A549 (cell line): ENCODE measurements at regions not wholly inside any gene's neighbourhood (a gene's known extent, or its start where the extent isn't known, plus 50 kb on each side); places are given as distances from the start of the nearest gene placed in this dataset.

Experiments used
- CBX2 ChIP-seq: fragments of 200-600 bp; sonication (generic); IDR thresholded peaks from 2 replicates; pipeline ENCODE4 v1.6.1; 2016; ENCODE audit warnings: low read depth, mild to moderate bottlenecking, borderline replicate concordance
- CTCF ChIP-seq: fragments of >200 bp; sonication (Bioruptor Twin); formaldehyde crosslinking; IDR thresholded peaks from 3 replicates; pipeline ENCODE4 v1.5.1; 2016
- EP300 ChIP-seq, 2 experiments: fragments of >200 bp; sonication (Bioruptor Twin); formaldehyde crosslinking; IDR thresholded peaks; 2 replicates in 1 of 2; 3 replicates in 1 of 2; pipeline ENCODE4 v1.6.1; 2016 to 2017
- ESRRA ChIP-seq: fragments of 150-350 bp; IDR thresholded peaks from 2 replicates; pipeline ENCODE4 v1.6.1; 2014; ENCODE audit warnings: mild to moderate bottlenecking, low read length, borderline replicate concordance
- GATA3 ChIP-seq: IDR thresholded peaks from 2 replicates; pipeline ENCODE4 v1.6.1; 2012; ENCODE audit warnings: borderline replicate concordance
- MAX ChIP-seq: IDR thresholded peaks from 2 replicates; pipeline ENCODE4 v1.6.1; 2012
- MAZ ChIP-seq: fragments of 150-350 bp; IDR thresholded peaks from 2 replicates; pipeline ENCODE4 v1.6.1; 2014; ENCODE audit warnings: antibody characterized with exemption, low read depth, low read length, borderline replicate concordance
- POLR2A ChIP-seq: IDR thresholded peaks from 2 replicates; pipeline ENCODE4 v1.6.1; 2012; ENCODE audit warnings: mild to moderate bottlenecking, low read length
- RFX5 ChIP-seq: fragments of 450-650 bp; IDR thresholded peaks from 2 replicates; pipeline ENCODE4 v1.7.1; 2014; ENCODE audit warnings: antibody characterized with exemption, mild to moderate bottlenecking, moderate library complexity
- SMC3 ChIP-seq: fragments of >200 bp; sonication (Bioruptor Twin); formaldehyde crosslinking; IDR thresholded peaks from 3 replicates; pipeline ENCODE4 v1.6.1; 2018; ENCODE audit warnings: inconsistent platforms
- TF ChIP-seq, protein P1 (sequence below): fragments of >200 bp; sonication (Bioruptor Twin); formaldehyde crosslinking; IDR thresholded peaks from 2 replicates; pipeline ENCODE4 v1.6.1; 2016
- TF ChIP-seq, protein P2 (sequence below): fragments of 250-450 bp; sonication (Bioruptor Pico); IDR thresholded peaks from 2 replicates; pipeline ENCODE4 v1.5.0; 2021; ENCODE audit warnings: mild to moderate bottlenecking, moderate library complexity, borderline replicate concordance

GRCh38 chr2:150672311-150672710 lies 184.8 kb upstream of the RND3 start:
- no peak for TF ChIP-seq POLR2A
- TF ChIP-seq MAX, result no peak
- no peak for TF ChIP-seq CBX2
- no peak for TF ChIP-seq RFX5
- no peak for TF ChIP-seq ESRRA
- TF ChIP-seq, protein P1, sequence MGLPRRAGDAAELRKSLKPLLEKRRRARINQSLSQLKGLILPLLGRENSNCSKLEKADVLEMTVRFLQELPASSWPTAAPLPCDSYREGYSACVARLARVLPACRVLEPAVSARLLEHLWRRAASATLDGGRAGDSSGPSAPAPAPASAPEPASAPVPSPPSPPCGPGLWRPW, result no peak
- TF ChIP-seq CTCF, result no peak
- no peak for TF ChIP-seq SMC3
- TF ChIP-seq, protein P2, sequence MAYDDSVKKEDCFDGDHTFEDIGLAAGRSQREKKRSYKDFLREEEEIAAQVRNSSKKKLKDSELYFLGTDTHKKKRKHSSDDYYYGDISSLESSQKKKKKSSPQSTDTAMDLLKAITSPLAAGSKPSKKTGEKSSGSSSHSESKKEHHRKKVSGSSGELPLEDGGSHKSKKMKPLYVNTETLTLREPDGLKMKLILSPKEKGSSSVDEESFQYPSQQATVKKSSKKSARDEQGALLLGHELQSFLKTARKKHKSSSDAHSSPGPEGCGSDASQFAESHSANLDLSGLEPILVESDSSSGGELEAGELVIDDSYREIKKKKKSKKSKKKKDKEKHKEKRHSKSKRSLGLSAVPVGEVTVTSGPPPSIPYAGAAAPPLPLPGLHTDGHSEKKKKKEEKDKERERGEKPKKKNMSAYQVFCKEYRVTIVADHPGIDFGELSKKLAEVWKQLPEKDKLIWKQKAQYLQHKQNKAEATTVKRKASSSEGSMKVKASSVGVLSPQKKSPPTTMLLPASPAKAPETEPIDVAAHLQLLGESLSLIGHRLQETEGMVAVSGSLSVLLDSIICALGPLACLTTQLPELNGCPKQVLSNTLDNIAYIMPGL (CRISPR knock-in tag), result no peak
- no peak for TF ChIP-seq EP300 (IDR thresholded peaks at IDR 0.05)
- TF ChIP-seq GATA3, result no peak
- no peak for TF ChIP-seq MAZ
